ENCODE measurements at regions not wholly inside any gene's neighbourhood (a gene's known extent, or its start where the extent isn't known, plus 50 kb on each side); places are given as distances from the start of the nearest gene placed in this dataset.

DNA sequence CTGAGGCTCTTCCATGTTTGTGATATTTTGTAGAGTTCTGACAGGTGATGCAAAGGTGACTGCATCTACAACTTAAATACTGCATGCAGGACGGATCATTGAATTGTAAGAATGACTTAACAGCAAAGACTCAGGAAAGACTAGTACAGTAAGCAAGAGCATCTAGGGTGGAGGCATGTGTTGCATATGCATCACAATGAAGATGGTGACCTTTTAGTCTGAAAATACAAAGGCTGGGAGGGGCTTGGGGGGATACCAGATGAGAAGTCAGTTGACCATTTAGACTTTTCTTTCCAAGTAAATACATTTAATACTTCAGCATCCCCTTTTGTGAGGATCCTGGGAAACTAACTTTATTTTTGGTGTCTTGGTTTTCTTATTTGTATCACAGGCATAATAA, 145.5 kb downstream of the NUF2 start:
- Histone ChIP-seq H3K9ac (ENCODE audit: low read length in 3 of 3) (no peak overlapping the region), H3K27ac (ENCODE audit: low read depth in 2 of 2, low read length in 2 of 2) (no peak overlapping the region), H3K27me3 (ENCODE audit: control insufficient read depth, insufficient read depth, low read length) (no peaks in the 10 kb centered on the region), H3K9me3 (ENCODE audit: control insufficient read depth in 2 of 3, insufficient read depth in 1 of 3, low read length in 3 of 3) (no peaks in the 10 kb centered on the region), H3K36me3 (ENCODE audit: control insufficient read depth in 2 of 3, insufficient read depth in 3 of 3, low read length in 3 of 3) (no peaks in the 10 kb centered on the region), H3K4me3 (ENCODE audit: low read length in 3 of 3) (no peak overlapping the region), H3K4me1 (ENCODE audit: control insufficient read depth in 2 of 3, insufficient read depth in 2 of 3, low read depth in 1 of 3, low read length in 3 of 3) (peaks cover 0 to 5% (median 3%) of the 10 kb centered on the region in 3 donors)
- TF ChIP-seq, protein P1, sequence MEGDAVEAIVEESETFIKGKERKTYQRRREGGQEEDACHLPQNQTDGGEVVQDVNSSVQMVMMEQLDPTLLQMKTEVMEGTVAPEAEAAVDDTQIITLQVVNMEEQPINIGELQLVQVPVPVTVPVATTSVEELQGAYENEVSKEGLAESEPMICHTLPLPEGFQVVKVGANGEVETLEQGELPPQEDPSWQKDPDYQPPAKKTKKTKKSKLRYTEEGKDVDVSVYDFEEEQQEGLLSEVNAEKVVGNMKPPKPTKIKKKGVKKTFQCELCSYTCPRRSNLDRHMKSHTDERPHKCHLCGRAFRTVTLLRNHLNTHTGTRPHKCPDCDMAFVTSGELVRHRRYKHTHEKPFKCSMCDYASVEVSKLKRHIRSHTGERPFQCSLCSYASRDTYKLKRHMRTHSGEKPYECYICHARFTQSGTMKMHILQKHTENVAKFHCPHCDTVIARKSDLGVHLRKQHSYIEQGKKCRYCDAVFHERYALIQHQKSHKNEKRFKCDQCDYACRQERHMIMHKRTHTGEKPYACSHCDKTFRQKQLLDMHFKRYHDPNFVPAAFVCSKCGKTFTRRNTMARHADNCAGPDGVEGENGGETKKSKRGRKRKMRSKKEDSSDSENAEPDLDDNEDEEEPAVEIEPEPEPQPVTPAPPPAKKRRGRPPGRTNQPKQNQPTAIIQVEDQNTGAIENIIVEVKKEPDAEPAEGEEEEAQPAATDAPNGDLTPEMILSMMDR (IDR thresholded peaks at IDR 0.05; ENCODE audit: borderline replicate concordance, extremely low read depth, insufficient read depth), result no peak
- intact Hi-C loops (cut with DNase I), result no loop called here
- DNase-seq, result no peak
- no peak for FAIRE-seq

DNA sequence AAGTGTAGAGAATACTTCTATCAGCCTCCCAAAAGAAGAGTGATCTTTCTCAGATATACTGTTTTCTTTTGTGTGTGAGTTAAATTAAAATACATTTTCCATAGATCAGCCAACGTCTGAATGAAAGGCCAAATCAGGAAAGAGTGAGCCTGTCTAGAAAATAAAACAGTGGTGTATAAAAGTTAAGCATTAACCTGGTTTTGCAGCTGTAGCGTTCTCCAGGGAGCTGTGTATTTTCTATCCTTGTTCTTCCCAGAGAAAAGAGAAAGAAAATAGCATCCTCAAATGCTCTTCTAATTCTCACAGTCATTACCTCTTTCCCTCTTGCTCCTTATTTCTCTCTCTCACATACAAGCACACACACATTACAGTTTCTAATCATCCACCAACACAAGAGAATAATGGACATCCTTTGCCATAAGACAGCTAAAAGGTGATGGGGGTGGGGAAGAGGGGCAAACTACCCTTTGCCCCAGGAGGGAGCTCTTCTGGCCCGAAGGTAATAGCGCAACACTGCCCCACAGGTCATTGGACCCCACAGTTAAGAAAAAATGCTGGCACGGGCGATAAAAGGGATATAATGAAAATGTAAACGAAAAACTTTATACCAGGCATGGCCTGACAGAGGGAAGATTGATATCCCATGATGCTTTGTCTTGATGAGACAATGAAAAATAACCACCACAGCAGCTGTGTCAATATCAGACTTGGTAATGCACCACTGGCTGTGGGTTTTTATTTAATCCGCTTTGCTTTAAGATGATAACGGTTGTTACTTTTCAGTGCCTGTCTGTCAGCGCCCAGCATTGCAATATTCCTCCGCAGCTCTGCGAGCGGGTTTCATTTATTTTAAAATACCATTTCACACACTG, 150.3 kb downstream of the NUF2 start:
- intact Hi-C loops (cut with DNase I), result no loop called here
- no peak for FAIRE-seq

DNA sequence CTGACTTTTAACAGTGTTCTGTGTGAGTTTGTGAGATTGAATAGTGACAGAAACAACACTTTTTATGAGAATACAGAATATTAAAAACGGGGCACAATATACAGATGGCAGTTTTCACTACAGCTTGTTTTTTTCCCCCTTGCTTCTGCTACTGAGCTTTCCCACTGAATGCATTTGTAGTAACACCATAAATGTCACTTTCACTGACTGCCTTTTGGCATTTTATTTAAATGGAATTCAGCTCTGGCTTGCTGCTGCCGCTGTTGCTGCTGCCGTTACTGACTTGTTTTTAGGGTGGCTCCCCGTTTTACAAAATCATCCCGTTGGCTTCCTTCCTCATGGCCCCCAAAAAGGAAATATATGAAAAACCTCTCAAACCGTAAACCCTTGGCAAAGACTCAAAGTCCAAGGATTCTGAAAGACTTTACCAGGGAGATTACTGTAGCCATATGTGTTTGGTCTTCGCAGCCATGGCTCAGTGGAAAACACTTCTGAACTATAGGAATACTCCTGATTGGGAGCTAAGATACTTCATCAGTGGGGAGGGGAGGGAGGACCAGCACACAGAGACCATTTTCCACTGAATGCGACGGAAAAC, 151.0 kb downstream of the NUF2 start:
- peak overlapping the region in 2 of 3 donors; percentile 22 to 40 for H3K4me3 ChIP-seq (ENCODE audit: low read length in 3 of 3)
- no peaks in the 10 kb centered on the region for H3K9me3 ChIP-seq (ENCODE audit: control insufficient read depth in 2 of 3, insufficient read depth in 1 of 3, low read length in 3 of 3)
- H3K36me3 ChIP-seq (ENCODE audit: control insufficient read depth in 2 of 3, insufficient read depth in 3 of 3, low read length in 3 of 3), result no peaks in the 10 kb centered on the region
- H3K9ac ChIP-seq (ENCODE audit: low read length in 3 of 3), result no peak overlapping the region
- FAIRE-seq (no peak), DNase-seq (peak in 2 of 5 donors; percentile 22 to 42)
- H3K4me1 ChIP-seq (ENCODE audit: control insufficient read depth in 2 of 3, insufficient read depth in 2 of 3, low read depth in 1 of 3, low read length in 3 of 3), result peaks cover 0 to 5% (median 3%) of the 10 kb centered on the region in 3 donors
- H3K27ac ChIP-seq (ENCODE audit: low read depth in 2 of 2, low read length in 2 of 2), result no peak overlapping the region
- intact Hi-C loops (cut with DNase I), result no loop called here
- TF ChIP-seq, protein P1 (IDR thresholded peaks at IDR 0.05; ENCODE audit: borderline replicate concordance, extremely low read depth, insufficient read depth), result no peak
- H3K27me3 ChIP-seq (ENCODE audit: control insufficient read depth, insufficient read depth, low read length), result no peaks in the 10 kb centered on the region

More for the DNA sequence above, 150.3 kb downstream of the NUF2 start:
- Histone ChIP-seq H3K27me3 (ENCODE audit: control insufficient read depth, insufficient read depth, low read length) (no peaks in the 10 kb centered on the region), H3K9ac (ENCODE audit: low read length in 3 of 3) (no peak overlapping the region), H3K4me1 (ENCODE audit: control insufficient read depth in 2 of 3, insufficient read depth in 2 of 3, low read depth in 1 of 3, low read length in 3 of 3) (peaks cover 0 to 5% (median 3%) of the 10 kb centered on the region in 3 donors), H3K9me3 (ENCODE audit: control insufficient read depth in 2 of 3, insufficient read depth in 1 of 3, low read length in 3 of 3) (no peaks in the 10 kb centered on the region), H3K27ac (ENCODE audit: low read depth in 2 of 2, low read length in 2 of 2) (no peak overlapping the region), H3K4me3 (ENCODE audit: low read length in 3 of 3) (peak overlapping the region in 2 of 3 donors; percentile 33 to 40), H3K36me3 (ENCODE audit: control insufficient read depth in 2 of 3, insufficient read depth in 3 of 3, low read length in 3 of 3) (no peaks in the 10 kb centered on the region)
- DNase-seq, result peak in 4 of 5 donors; percentile 30 to 67 (median 52)
- TF ChIP-seq, protein P1 (IDR thresholded peaks at IDR 0.05; ENCODE audit: borderline replicate concordance, extremely low read depth, insufficient read depth), result no peak

Measured in kidney (tissue), 13 donors.